Naive B cell (primary cell): ENCODE measurements at regions not wholly inside any gene's neighbourhood (a gene's known extent, or its start where the extent isn't known, plus 50 kb on each side); places are given as distances from the start of the nearest gene placed in this dataset.
"Not testable (repeated sequence)": the region's sequence is repeated elsewhere in the genome, so short reads cannot be mapped to it uniquely, and the experiment has no call there.

Experiments
- ATAC-seq, 2 donors: fragments of 150-1000 bp; cut with Tn5 transposase; 2 replicates each; pipeline ENCODE4 v1.10.0; 2021; ENCODE audit warnings: low read depth in 2 of 2, mild to moderate bottlenecking in 2 of 2, moderate library complexity in 2 of 2
- DNase-seq: peaks from one replicate; pipeline ENCODE4 v3.0.0; 2022
- H3K27ac Mint-ChIP-seq, 6 donors: one replicate each; pipeline ENCODE4 v1.8.0; 2020 to 2022; ENCODE audit warnings: mild to moderate bottlenecking in 6 of 6, mixed read lengths in 6 of 6, moderate library complexity in 5 of 6, inconsistent platforms in 2 of 6
- H3K27me3 Mint-ChIP-seq, 3 donors: one replicate each; pipeline ENCODE4 v1.8.0; 2021 to 2022; ENCODE audit warnings: mixed read lengths in 3 of 3, mild to moderate bottlenecking in 1 of 3
- H3K36me3 Mint-ChIP-seq, 2 donors: one replicate each; pipeline ENCODE4 v1.8.0; 2020 to 2022; ENCODE audit warnings: mixed read lengths in 2 of 2, inconsistent platforms in 1 of 2, mild to moderate bottlenecking in 1 of 2
- H3K4me1 Mint-ChIP-seq, 3 donors: one replicate each; pipeline ENCODE4 v1.8.0; 2020 to 2022; ENCODE audit warnings: mixed read lengths in 3 of 3, inconsistent platforms in 1 of 3, mild to moderate bottlenecking in 1 of 3, moderate library complexity in 1 of 3
- H3K4me3 Mint-ChIP-seq, 8 donors: one replicate each; pipeline ENCODE4 v1.8.0; 2020 to 2022; ENCODE audit warnings: mild to moderate bottlenecking in 8 of 8, mixed read lengths in 8 of 8, moderate library complexity in 8 of 8, inconsistent platforms in 2 of 8
- H3K9me3 Mint-ChIP-seq, 7 donors: one replicate each; pipeline ENCODE4 v1.8.0; 2020 to 2022; ENCODE audit warnings: mixed read lengths in 7 of 7, mild to moderate bottlenecking in 5 of 7, inconsistent platforms in 2 of 7, moderate library complexity in 1 of 7

DNA sequence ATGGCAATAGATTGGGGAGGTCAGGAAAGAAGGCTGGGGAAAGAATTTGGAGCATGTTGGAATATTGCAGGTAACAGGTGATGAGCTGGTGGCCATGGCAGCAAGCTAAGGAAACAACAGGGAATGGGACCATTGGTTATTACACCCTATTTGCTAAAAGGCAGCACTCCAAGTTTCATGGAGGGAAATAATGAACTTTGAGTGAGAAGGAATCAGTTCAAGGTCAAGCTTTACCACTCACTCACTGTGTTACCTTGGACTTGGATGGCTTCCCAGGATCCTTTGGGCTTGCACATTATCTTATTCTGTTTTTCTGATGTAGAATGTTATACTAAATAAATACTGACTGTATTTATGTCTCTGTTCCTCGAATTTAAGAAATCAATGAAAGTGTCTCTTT is 792.8 kb upstream of the CDH8 start:
- Mint-ChIP-seq H3K27ac (no peak overlapping the region), H3K4me3 (no peak overlapping the region), H3K9me3 (peaks cover 0 to 11% (median 6%) of the 10 kb centered on the region in 7 donors), H3K4me1 (no peaks in the 10 kb centered on the region), H3K27me3 (no peaks in the 10 kb centered on the region), H3K36me3 (no peaks in the 10 kb centered on the region)
- no peak for DNase-seq
- ATAC-seq = no peak

DNA sequence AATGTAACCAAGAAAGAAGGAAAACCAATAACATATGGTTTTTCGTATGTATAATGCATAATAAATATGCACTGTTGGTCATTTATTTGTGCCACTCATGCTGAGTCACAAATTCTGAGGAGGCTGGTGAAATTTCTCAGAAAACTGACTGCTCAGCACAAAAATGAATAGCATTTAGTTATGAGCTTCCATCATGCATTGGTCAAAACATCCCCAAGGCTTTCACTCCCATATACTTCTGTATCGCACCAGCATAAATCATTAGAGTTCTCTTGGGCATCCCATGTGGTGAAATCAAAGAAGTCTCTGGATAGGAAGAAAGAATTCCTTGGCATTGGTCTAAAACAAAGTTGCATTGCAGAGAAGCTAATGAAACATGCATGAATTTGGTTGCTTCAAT is 785.6 kb upstream of the CDH8 start:
- H3K27me3 Mint-ChIP-seq = no peaks in the 10 kb centered on the region
- no peaks in the 10 kb centered on the region for H3K4me1 Mint-ChIP-seq
- H3K4me3 Mint-ChIP-seq = no peak overlapping the region
- DNase-seq = no peak
- no peak for ATAC-seq
- H3K27ac Mint-ChIP-seq = no peak overlapping the region
- H3K36me3 Mint-ChIP-seq = no peaks in the 10 kb centered on the region
- peaks cover 0 to 13% (median 9%) of the 10 kb centered on the region in 7 donors for H3K9me3 Mint-ChIP-seq

DNA sequence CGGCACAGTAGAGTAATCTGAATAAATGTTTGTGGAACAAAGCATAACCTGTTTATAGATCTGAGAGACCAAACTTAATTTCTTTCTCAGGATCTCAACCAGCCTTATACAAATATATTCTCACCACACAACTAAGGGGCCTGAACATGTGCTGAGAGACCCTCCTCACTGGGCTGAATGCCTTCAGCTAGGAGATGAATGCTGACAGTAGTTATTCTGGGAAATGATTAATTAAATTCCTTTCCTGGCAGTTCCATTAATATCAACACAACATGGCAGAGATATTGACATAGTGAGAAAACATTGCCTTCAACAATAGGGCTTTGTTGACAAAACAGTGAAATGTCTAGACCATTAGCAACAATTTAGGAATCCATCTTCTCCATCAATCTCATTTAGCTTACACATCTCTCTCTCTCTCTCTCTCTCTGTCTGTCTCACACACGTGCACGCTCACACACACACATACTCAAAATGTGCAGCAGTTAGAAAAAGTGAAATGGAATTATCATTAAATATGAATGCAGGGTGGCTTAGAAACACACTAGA is 780.8 kb upstream of the CDH8 start:
- ATAC-seq (no peak), DNase-seq (no peak)
- Mint-ChIP-seq H3K4me1 (no peaks in the 10 kb centered on the region), H3K36me3 (no peaks in the 10 kb centered on the region), H3K27ac (no peak overlapping the region), H3K9me3 (peaks cover 0 to 9% (median 6%) of the 10 kb centered on the region in 7 donors), H3K4me3 (no peak overlapping the region), H3K27me3 (no peaks in the 10 kb centered on the region)

DNA sequence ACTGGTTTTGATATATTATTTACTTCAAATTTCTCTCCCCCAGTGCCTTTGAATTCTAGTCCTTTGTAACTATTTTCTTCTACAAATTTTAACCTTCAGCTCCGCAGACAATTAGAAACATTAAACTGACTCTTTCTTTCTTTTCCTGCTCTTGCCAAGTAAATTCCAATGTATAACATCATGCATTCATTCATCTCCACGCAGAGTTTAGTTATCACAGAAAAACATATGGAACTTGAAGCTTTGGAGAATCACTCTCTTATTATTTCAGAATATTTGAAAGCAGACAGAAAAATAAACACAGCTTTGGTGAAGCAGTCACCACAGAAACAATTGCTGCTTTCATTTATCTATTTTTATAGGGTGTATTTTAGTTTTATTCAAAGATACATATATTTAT is 778.7 kb upstream of the CDH8 start:
- H3K36me3 Mint-ChIP-seq = no peaks in the 10 kb centered on the region
- H3K4me1 Mint-ChIP-seq = no peaks in the 10 kb centered on the region
- H3K9me3 Mint-ChIP-seq = peaks cover 3 to 9% (median 6%) of the 10 kb centered on the region in 7 donors
- H3K27me3 Mint-ChIP-seq = no peaks in the 10 kb centered on the region
- no peak overlapping the region for H3K4me3 Mint-ChIP-seq
- H3K27ac Mint-ChIP-seq = no peak overlapping the region
- ATAC-seq (no peak), DNase-seq (no peak)

DNA sequence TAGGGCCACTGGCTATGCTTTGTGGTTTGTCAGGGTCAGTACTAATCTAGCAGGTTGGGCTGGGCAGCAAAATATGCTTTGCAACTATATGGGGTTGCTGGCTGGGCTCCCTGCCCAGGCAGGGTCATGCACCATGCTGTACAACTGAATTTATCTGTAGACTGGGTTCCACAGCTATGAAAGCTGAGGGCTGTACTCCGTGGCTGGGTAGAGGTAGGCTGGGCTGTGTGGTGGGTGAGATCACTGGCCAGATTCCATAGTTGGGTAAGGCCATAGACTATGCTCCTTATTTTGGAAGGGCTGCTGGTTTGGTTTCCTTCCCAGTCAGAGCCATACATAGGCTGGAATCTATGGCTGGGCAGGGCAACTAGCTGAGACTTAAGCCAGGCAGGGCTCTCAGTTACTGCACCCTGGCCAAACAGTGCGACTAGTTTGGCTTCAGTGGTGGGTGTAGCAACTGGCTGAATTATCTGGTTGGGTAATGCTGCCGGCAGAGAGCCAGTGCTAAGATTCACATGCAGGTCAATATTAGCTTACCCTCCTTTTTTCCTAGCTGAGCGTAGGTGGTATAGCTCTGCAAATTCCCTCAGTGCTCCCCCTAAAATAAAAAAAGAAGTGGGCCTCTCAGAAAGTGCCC is 769.1 kb upstream of the CDH8 start:
- Mint-ChIP-seq H3K9me3 (peaks cover 1 to 13% (median 5%) of the 10 kb centered on the region in 7 donors), H3K27me3 (no peaks in the 10 kb centered on the region)
- no peak for ATAC-seq

DNA sequence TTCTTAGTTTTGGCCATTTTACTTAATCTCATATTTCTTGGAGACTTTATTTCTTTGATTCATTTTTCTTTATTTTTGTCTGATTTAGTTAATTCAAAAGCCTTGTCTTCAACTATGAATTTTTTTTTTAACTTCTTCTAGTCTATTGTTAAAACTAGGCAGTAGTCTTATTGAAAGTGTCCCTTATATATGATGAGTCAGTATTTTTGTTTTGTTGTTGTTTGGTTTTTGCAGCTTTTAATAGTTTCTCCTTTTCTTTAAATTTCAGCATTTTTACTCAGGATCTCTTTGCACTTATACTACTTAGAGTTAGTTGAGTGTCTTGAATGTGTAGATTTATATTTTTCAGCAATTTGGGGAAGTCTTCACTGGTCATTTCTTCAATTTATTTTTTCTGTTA is 758.5 kb upstream of the CDH8 start:
- H3K27me3 Mint-ChIP-seq = no peaks in the 10 kb centered on the region
- H3K4me1 Mint-ChIP-seq = no peaks in the 10 kb centered on the region
- H3K4me3 Mint-ChIP-seq = no peak overlapping the region
- ATAC-seq (no peak), DNase-seq (no peak)
- H3K27ac Mint-ChIP-seq = peak overlapping the region in 1 of 6 donors; percentile 57
- H3K36me3 Mint-ChIP-seq = no peaks in the 10 kb centered on the region
- H3K9me3 Mint-ChIP-seq = peaks cover 2 to 28% (median 6%) of the 10 kb centered on the region in 7 donors

More for the DNA sequence above, 769.1 kb upstream of the CDH8 start:
- no peak for DNase-seq
- no peak overlapping the region for H3K4me3 Mint-ChIP-seq
- no peak overlapping the region for H3K27ac Mint-ChIP-seq
- H3K4me1 Mint-ChIP-seq = no peaks in the 10 kb centered on the region
- no peaks in the 10 kb centered on the region for H3K36me3 Mint-ChIP-seq

DNA sequence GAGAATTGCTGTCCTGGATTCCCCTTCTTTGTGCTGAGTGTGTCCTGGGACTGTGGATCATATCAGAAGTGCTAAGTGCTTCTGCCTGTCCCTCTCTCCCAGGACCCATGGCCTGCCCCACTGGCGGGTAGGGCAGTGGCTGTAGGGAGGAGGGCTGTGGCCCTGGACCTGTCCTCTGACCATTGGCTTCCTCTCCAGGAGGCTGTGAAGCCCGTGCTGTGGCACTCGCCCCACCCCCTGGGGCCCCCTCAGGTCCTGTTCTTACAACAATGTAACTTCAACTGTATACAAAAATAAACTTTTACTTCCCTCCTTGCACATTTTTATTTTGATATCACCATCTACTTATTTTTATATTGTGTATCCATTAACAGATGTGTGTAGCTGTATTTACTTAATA is 743.8 kb upstream of the CDH8 start:
- H3K9me3 Mint-ChIP-seq = peaks cover 2 to 23% (median 11%) of the 10 kb centered on the region in 7 donors
- not testable (repeated sequence) for H3K27me3 Mint-ChIP-seq, H3K27ac Mint-ChIP-seq, DNase-seq, ATAC-seq, H3K4me3 Mint-ChIP-seq, H3K36me3 Mint-ChIP-seq, H3K4me1 Mint-ChIP-seq

DNA sequence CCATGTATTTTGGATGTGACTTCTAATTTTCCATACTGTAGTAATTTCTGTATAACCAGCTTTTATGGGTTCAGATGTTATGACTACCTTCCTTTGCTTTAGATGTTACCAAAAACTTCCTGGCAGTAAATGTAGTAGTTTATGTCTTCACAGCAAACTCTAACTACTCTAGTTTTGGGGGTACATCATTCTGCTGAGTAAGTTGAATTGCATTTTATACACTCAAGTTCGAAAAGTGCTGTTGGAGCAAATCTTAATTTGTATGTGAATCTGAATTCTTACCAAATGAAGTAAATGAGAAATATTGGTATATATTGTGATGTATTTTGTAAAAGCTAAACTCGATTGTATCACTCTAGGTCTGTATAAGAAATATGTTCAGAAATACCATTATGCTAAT is 728.3 kb upstream of the CDH8 start:
- peaks cover 0 to 18% (median 7%) of the 10 kb centered on the region in 7 donors for H3K9me3 Mint-ChIP-seq

DNA sequence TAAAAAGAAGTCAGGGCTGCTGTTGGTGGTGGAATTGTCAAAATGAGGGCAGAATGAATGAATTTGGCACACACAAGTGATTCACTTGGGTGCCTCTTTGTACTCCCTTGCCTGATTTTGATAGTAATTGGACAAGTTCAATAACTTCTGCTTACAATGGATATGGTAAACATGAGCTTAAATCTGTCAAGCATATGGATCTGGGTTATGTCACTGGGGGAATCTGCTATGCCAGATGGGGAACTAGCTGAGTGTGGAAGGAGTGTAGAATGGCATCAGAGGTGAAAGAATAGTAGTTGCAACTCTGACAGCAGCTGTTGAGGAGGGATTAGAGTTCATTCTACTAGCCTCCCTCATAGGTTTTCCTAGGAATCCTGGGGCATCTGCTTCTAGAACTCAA is 724.2 kb upstream of the CDH8 start:
- ATAC-seq (no peak), DNase-seq (no peak)
- peak overlapping the region in 1 of 6 donors; percentile 6 for H3K27ac Mint-ChIP-seq
- no peaks in the 10 kb centered on the region for H3K27me3 Mint-ChIP-seq
- H3K9me3 Mint-ChIP-seq = peaks cover 8 to 23% (median 11%) of the 10 kb centered on the region in 7 donors
- H3K36me3 Mint-ChIP-seq = no peaks in the 10 kb centered on the region
- H3K4me1 Mint-ChIP-seq = peaks cover 0 to 3% (median 0%) of the 10 kb centered on the region in 3 donors
- no peak overlapping the region for H3K4me3 Mint-ChIP-seq

More for the DNA sequence above, 728.3 kb upstream of the CDH8 start:
- Mint-ChIP-seq H3K36me3 (no peaks in the 10 kb centered on the region), H3K4me3 (no peak overlapping the region), H3K27me3 (no peaks in the 10 kb centered on the region), H3K27ac (no peak overlapping the region), H3K4me1 (no peaks in the 10 kb centered on the region)
- ATAC-seq (no peak), DNase-seq (no peak)

DNA sequence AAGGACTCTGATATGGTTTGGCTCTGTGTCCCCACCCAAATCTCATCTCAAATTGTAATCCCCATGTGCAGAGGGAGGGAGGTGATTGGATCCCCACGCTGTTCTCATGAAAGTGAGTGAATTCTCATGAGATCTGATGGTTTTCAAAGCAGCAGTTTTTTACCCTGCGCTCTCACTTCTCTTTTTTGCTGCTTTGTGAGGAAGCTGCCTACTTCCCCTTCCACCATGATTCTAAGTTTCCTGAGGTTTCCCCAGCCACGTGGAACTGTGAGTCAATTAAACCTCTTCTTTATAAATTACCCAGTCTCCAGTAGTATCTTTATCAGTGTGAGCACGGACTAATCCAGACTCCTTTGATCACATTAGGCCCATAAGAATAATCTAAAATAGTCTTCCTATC is 719.7 kb upstream of the CDH8 start:
- Mint-ChIP-seq H3K27me3 (no peaks in the 10 kb centered on the region), H3K36me3 (no peaks in the 10 kb centered on the region), H3K27ac (peak overlapping the region in 1 of 6 donors; percentile 34), H3K4me1 (peaks cover 0 to 3% (median 0%) of the 10 kb centered on the region in 3 donors), H3K4me3 (peak overlapping the region in 2 of 8 donors; percentile 50 to 51), H3K9me3 (peaks cover 7 to 24% (median 12%) of the 10 kb centered on the region in 7 donors)
- ATAC-seq (no peak), DNase-seq (no peak)

DNA sequence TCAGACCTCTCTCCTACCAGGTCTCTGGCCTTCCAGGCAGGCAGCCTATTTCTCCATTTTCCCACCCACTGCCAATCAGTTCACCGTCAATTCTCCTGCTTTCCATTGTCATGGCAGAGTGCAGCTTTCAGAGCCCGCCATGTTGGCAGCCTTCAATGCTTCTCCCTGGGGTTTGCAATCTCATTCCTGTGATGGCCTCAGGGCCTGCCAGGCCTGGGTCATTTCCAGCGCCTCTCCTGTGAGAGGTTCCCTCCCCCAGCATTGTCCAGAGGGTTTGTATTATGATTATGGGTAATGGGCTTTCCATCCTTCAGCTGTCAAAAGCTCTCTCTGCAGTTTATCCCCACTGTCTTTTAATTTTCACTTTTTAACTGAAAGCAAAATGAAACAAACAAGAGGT is 716.6 kb upstream of the CDH8 start:
- H3K27me3 Mint-ChIP-seq = no peaks in the 10 kb centered on the region
- no peak for DNase-seq
- H3K4me1 Mint-ChIP-seq = peaks cover 0 to 3% (median 0%) of the 10 kb centered on the region in 3 donors
- H3K4me3 Mint-ChIP-seq = no peak overlapping the region
- no peak overlapping the region for H3K27ac Mint-ChIP-seq
- H3K36me3 Mint-ChIP-seq = no peaks in the 10 kb centered on the region
- ATAC-seq = no peak
- peaks cover 2 to 28% (median 12%) of the 10 kb centered on the region in 7 donors for H3K9me3 Mint-ChIP-seq

DNA sequence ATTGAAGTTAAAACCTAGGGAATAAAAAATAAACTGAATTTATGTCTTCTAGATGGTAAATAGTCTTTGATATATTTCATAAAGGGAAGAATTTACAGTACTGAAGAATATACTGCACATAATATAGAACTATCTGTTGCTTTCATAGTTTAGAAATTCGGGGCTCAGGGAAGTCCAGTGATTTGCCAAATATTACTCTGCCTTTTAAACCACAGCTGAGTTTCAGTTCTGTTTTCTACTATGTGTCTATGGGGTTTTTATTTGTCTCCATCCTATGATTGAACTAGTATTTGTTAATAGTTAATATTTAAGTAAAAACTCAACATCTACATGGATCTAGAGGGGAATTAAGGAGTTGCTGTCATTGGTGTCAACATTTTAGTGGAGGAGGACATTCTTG is 715.0 kb upstream of the CDH8 start:
- Mint-ChIP-seq H3K27ac (no peak overlapping the region), H3K4me1 (peaks cover 0 to 3% (median 0%) of the 10 kb centered on the region in 3 donors), H3K9me3 (peaks cover 2 to 21% (median 12%) of the 10 kb centered on the region in 7 donors), H3K36me3 (no peaks in the 10 kb centered on the region), H3K27me3 (no peaks in the 10 kb centered on the region), H3K4me3 (no peak overlapping the region)
- no peak for ATAC-seq
- no peak for DNase-seq

DNA sequence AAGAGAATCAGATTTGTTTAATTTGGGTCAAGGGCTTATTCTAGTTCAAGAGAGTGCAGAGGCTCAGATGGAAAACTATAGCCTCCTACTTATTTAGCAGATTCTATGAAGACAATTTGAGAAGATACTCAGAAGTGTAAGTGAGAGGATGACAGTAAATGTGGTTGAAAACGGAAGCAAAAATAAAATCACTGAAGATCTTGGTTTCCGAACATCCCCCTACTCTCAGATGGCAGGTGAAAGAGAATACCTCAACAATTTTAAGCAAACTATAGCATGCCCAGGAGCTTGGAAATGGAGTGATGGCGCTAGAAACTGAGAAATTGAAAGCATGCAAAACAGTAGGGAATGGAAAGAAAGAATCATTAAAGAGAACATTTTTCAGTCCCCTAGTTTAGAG is 705.5 kb upstream of the CDH8 start:
- H3K4me3 Mint-ChIP-seq = no peak overlapping the region
- H3K36me3 Mint-ChIP-seq = no peaks in the 10 kb centered on the region
- no peak for ATAC-seq
- H3K27me3 Mint-ChIP-seq = no peaks in the 10 kb centered on the region
- H3K9me3 Mint-ChIP-seq = peaks cover 3 to 13% (median 8%) of the 10 kb centered on the region in 7 donors
- DNase-seq = no peak
- H3K4me1 Mint-ChIP-seq = no peaks in the 10 kb centered on the region
- H3K27ac Mint-ChIP-seq = no peak overlapping the region

DNA sequence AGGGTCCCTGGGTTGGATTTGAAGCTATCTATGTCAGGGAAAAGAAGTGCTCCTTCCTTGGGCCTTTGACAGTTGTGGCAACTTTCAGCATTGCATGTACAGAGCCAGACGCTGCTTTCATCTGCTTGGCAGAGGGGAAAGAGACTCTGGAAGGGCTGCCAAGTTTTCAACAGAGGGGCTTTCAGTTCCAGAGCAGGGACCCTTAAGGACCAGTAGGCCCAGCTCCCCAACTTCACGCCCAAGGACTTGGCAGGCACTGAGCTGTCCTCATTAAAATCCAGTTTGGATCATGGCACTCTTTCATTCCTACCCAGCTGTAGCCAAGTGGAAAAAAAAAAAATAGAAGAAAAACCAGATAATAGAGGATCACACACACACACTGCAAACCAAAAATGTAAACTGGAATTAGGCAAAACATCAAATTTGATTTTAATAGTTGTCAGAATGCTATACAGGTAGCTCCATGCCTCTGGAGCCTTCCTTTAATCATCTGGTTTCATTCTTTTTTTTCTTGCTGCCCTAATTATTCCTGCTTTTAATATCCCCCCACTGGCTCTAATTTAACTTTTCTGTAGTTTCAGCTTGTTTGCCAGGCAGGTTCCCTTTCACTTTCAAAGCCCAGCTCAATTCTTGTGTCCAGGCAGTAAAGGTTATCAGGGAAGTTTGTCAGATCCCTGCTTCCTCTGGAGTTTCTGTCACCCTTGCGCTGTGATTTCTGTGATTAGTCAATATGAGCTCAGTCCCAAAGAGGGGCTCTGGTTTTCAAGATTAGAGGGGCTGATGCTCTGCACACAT is 702.6 kb upstream of the CDH8 start:
- no peak for ATAC-seq
- H3K27me3 Mint-ChIP-seq = no peaks in the 10 kb centered on the region
- H3K4me1 Mint-ChIP-seq = no peaks in the 10 kb centered on the region
- no peaks in the 10 kb centered on the region for H3K36me3 Mint-ChIP-seq
- peaks cover 3 to 14% (median 7%) of the 10 kb centered on the region in 7 donors for H3K9me3 Mint-ChIP-seq
- H3K4me3 Mint-ChIP-seq = no peak overlapping the region
- H3K27ac Mint-ChIP-seq = no peak overlapping the region
- no peak for DNase-seq
